ENCODE measurements at regions not wholly inside any gene's neighbourhood (a gene's known extent, or its start where the extent isn't known, plus 50 kb on each side); places are given as distances from the start of the nearest gene placed in this dataset.

DNA sequence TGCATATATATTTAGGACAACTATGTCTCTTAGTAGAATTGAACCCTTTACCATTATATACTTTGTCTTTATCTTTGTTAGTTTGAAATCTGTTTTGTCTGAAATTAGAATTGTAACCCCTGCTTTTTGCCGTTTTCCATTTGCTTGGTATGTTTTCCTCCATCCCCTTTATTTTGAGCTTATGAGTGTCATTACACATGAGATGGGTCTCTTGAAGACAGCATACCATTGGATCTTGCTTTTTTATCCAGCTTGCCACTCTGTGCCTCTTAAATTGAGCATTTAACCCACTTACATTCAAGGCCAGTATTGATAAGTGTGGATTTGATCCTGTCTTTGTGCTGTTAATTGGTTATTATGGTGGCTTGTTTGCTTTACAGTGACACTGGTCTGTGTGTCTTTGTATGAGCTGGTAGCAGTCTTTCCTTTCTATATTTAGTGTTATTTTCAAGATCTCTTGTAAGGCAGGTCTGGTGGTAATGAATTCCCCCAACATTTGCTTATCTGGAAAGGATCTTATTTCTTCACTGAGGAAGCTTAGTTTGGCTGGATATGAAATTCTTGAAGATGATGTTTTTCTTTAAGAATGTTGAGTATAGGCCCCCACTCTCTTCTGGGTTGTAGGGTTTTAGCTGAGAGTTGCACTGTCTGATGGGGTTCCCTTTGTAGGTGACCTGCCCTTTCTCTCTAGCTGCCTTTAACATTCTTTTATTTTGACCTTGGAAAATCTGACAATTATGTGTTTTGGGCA, 149.5 kb downstream of the AHR start:
- TF ChIP-seq CTCF (conservative IDR thresholded peaks at IDR 0.05; ENCODE audit: low read depth, low read length): no peak
- TF ChIP-seq EZH2 (IDR thresholded peaks at IDR 0.05; ENCODE audit: low read length, unreplicated experiment): no peak
- no peak for TF ChIP-seq EZH2phosphoT487 (IDR thresholded peaks at IDR 0.05; ENCODE audit: borderline replicate concordance, low read length)

Data from PC-3 (cell line).